Sigmoid colon (tissue), 4 donors: ENCODE measurements at regions not wholly inside any gene's neighbourhood (a gene's known extent, or its start where the extent isn't known, plus 50 kb on each side); places are given as distances from the start of the nearest gene placed in this dataset.

Source experiments
- CTCF ChIP-seq, 4 experiments: fragments of 450-650 bp in 3 of 4; fragments of 200-600 bp in 1 of 4; IDR thresholded peaks; one replicate each; pipeline ENCODE4 v1.5.1; 2016 to 2019; ENCODE audit warnings: antibody characterized with exemption in 4 of 4, mild to moderate bottlenecking in 3 of 4, moderate library complexity in 2 of 4
- EP300 ChIP-seq, 4 donors: sonication (generic); formaldehyde crosslinking; IDR thresholded peaks; one replicate each; pipeline ENCODE4 v1.6.1; 2017; ENCODE audit warnings: antibody characterized with exemption in 4 of 4
- POLR2A ChIP-seq, 2 donors: fragments of 450-650 bp; IDR thresholded peaks; one replicate each; pipeline ENCODE4 v1.6.1; 2016; ENCODE audit warnings: antibody characterized with exemption in 2 of 2, mild to moderate bottlenecking in 2 of 2, moderate library complexity in 2 of 2
- POLR2AphosphoS5 ChIP-seq, 4 donors: sonication (generic); formaldehyde crosslinking; IDR thresholded peaks; one replicate each; pipeline ENCODE4 v1.6.1; 2017; ENCODE audit warnings: antibody characterized with exemption in 4 of 4

GRCh38 chr18:52222211-52222610 lies 117.8 kb upstream of the DCC start:
- TF ChIP-seq CTCF (IDR thresholded peaks at IDR 0.05) (no peak), POLR2AphosphoS5 (IDR thresholded peaks at IDR 0.05) (no peak), EP300 (IDR thresholded peaks at IDR 0.05) (no peak), POLR2A (IDR thresholded peaks at IDR 0.05) (no peak)
